Neural progenitor cell (in vitro differentiated cells): ENCODE measurements at regions not wholly inside any gene's neighbourhood (a gene's known extent, or its start where the extent isn't known, plus 50 kb on each side); places are given as distances from the start of the nearest gene placed in this dataset.

Experiments
- EZH2 ChIP-seq: fragments of 200-600 bp; sonication (generic); IDR thresholded peaks from 2 replicates; pipeline ENCODE4 v1.6.1; 2017; ENCODE audit warnings: antibody characterized with exemption, mild to moderate bottlenecking, moderate library complexity
- EZH2phosphoT487 ChIP-seq: fragments of 200-600 bp; sonication (generic); IDR thresholded peaks from 2 replicates; pipeline ENCODE4 v1.6.1; 2017; ENCODE audit warnings: antibody characterized with exemption
- TF ChIP-seq, protein P1 (sequence below): fragments of 200-600 bp; sonication (generic); IDR thresholded peaks from 2 replicates; pipeline ENCODE4 v1.5.1; 2017; ENCODE audit warnings: antibody characterized with exemption, mild to moderate bottlenecking

GRCh38 chr10:58001159-58001558 is 266.5 kb downstream of the IPMK start:
- TF ChIP-seq EZH2: no peak
- TF ChIP-seq, protein P1, sequence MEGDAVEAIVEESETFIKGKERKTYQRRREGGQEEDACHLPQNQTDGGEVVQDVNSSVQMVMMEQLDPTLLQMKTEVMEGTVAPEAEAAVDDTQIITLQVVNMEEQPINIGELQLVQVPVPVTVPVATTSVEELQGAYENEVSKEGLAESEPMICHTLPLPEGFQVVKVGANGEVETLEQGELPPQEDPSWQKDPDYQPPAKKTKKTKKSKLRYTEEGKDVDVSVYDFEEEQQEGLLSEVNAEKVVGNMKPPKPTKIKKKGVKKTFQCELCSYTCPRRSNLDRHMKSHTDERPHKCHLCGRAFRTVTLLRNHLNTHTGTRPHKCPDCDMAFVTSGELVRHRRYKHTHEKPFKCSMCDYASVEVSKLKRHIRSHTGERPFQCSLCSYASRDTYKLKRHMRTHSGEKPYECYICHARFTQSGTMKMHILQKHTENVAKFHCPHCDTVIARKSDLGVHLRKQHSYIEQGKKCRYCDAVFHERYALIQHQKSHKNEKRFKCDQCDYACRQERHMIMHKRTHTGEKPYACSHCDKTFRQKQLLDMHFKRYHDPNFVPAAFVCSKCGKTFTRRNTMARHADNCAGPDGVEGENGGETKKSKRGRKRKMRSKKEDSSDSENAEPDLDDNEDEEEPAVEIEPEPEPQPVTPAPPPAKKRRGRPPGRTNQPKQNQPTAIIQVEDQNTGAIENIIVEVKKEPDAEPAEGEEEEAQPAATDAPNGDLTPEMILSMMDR: no peak
- no peak for TF ChIP-seq EZH2phosphoT487
